ENCODE measurements at regions not wholly inside any gene's neighbourhood (a gene's known extent, or its start where the extent isn't known, plus 50 kb on each side); places are given as distances from the start of the nearest gene placed in this dataset.

DNA sequence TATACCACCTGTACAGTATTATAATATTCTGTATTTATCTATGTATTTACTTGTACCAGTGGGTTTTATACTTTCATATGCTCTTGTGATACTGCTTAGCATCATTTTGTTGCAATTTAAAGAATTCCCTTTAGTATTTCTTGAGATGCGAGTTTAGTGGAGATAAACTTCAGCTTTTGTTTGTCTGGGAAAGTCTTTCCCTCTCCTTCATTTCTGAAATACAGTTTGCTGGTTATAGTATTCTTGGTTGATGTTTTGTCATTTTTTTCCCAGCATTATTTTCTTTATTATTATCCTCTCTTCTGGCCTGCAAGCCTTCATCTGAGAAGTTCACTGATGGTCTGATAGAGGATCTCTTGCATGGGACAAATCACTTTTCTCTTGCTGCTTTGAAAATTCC lies 136.6 kb upstream of the MCHR2 start:
- no peak for DNase-seq

DNA sequence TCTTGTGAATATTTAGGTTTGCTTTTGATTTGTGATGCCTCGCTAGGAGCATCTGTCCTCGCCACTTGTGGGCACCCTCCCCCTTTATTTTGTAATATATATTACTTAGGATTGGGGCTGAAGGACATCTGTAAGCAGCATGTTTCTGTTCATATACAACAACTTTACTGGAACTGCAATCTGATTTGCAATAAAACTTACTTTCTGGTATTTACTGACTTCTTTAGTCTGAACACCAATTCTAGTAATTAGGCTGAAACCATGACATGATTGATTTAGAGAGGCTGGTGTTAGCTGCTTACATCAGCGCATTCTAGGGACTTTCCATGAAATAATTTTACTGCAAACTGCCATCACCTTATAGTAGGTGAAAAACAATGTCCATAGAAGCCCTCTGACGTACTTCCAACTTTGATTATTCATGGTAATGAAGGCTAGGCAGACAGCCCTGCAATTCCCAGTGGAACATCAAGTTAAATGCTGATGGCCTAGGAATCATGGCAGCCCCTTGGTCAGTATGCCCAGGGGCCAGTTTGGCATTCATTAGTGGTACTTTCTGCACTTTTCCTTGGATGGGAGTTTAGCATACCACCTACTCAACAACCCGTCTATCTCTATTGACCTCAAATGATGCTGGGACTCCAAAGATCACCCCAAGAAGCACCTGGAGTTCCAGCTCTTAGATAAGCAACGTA lies 132.9 kb upstream of the MCHR2 start:
- no peak for DNase-seq

DNA sequence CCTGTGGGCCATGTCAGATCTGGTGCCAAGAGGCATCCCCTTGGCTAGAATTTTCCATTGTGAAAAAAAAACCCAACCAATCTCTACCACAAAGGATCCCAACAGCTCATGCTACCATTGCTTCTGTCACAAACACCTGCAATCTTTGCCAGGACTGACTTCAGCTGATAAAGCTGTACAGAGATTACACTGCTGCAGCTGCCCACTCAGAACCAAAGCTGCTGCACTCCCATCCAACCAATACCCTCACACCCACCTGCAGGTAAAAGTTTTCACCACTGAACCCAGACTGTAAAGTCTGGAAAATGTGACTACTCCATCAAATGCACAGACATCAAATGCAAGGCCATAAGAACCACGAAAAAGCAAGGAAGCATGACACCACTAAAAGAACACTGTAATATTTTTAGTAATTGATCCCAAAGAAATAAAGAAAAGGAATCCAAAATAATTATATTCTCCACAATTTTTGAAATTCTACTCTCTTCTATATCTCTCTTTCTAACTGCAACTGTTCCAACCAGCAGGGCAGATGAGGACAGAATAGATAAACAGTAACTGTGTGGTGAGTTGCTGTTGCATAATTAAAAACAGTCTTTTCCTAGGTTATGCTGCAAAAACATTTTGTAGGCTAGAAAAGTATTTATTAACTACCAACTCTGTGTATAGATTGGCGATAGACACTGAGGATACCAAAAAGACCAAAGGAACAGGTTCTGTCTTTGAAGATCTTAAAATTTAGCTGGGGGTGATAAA lies 128.0 kb upstream of the MCHR2 start:
- DNase-seq, result no peak

DNA sequence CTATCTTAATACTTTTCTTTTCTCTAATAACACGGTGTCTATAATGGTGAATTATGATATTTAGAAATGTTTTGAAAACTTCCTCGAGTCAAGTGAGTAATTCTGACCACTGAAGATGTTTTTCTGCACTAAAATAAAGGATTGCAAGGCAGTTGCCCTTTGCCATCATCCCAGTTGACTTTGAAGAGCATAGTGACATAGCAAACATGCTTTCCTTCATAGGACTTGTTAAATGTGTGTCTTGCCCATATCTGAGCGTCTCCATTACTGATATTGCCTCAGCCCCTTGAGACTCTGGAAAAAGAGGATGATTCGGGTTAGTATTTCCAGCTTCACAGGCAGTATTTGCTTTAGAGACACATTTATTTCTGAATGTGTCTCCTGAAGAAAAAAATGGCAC lies 125.2 kb upstream of the MCHR2 start:
- DNase-seq, result no peak

- DNase-seq, result no peak
These were observed 124.3 kb upstream of the MCHR2 start for GRCh38 chr6:100118301-100118700.

- no peak for DNase-seq
These were observed 123.7 kb upstream of the MCHR2 start for GRCh38 chr6:100117680-100118079.

GRCh38 chr6:100116411-100117194 lies 122.6 kb upstream of the MCHR2 start:
- DNase-seq, result no peak

DNA sequence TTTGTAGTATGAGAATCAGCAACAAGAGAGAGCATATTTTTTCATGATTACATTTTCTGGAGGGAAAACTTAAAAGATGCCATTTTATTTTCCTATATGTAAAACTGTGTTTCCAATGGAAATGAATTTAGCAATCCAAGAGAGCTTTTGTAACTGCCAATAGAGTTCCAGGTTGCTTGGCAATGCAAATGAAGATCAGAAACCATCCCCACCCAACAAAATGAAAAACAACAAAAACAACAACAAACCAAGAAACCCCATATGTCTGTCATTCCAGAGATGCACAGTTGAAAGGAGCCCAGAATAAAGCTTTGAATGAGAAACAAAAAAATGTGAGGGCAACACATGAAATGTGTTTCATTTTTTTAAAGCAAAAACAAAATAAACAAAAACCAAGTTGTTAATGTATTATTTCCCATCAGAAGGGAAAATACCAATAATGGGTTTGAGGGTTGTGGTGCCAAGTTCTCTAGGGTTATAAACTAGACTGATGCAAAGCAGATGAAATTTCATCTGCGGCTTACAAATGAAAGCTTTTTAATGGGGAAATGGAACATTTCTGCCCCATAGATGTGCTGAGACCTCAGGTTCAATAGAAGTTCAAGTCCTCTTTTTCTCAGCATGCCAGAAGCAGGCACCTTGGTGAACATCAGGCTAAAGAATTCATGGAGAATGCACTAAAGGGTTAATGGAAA lies 121.5 kb upstream of the MCHR2 start:
- no peak for DNase-seq

- DNase-seq, result no peak
These were observed 119.0 kb upstream of the MCHR2 start for GRCh38 chr6:100112855-100113508.

GRCh38 chr6:100105919-100106529 lies 112.0 kb upstream of the MCHR2 start:
- no peak for DNase-seq

DNA sequence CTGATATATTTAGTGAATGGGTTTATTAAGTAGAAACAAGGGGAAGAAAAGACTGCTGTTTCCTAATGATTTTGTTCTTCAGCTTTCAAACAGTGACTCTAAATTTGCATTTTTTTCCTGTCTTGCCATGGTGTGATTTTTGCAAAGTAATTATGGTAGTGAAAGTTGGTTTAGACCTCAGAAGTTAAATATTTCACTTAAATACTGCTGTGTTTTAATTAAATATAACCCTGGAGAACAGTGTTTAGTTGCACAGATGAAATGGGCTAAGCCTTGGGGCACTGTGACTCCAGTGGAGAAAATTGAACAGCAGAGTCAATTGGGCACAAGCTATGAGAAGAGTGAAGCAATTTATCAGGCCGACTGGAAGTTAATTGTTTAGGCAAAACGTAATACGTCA lies 111.1 kb upstream of the MCHR2 start:
- DNase-seq, result no peak

DNA sequence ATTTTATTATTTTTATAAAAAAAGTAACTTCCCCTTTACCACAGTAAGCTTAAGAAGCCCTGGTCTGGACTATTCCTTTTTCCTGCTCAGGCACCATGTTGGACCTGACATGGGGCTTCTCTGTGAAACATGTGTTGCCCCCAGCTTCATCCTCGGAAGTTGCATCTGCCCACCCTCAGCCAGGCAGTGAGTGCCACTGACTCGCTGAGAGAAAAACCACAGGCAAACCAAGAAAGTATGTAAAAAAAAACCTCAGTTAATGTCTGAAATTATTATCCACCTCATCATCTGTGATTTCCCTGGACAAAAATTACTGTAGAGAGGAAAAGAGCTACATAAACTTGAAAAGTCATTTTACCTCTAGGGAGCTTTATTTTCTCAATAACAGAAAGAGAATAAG lies 109.9 kb upstream of the MCHR2 start:
- no peak for DNase-seq

GRCh38 chr6:100103194-100103593 lies 109.2 kb upstream of the MCHR2 start:
- DNase-seq, result no peak

DNA sequence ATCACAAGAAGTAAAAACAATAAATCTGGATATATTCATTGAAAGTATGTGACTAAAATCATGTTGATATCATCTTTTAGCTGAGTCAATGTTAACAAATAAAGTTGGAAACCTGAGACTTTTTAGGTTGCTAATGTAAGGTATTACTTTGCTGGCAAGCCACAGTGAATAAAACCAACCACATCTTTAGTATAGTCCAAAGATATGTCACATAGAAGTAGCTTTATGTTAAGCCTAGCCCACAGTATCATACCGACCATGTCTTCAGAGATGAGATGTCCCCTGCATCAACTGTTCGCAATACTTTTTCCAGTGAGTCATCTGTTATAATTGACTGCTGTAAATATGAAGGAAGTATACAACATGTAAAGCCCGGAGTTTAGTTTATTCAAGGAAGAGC lies 107.6 kb upstream of the MCHR2 start:
- DNase-seq, result no peak

DNA sequence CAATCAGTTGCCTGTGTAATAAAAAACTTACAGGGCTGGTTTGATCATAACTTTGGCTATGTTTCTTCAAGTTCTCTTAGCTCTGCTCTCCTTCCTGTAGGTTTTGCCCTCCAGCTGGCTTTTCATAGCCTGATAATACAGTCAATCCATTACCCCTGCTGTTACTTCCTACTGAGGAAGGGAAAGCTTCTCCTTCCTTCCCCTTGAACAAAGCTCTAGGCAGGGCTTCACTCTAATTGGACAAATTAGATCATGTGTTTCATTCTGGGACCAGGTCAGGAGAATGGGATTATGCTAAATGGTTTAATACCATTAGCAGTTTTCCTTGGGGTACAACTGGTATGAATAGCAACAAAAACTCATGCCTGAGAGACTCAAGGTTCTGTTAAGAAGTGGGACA lies 106.8 kb upstream of the MCHR2 start:
- no peak for DNase-seq

DNA sequence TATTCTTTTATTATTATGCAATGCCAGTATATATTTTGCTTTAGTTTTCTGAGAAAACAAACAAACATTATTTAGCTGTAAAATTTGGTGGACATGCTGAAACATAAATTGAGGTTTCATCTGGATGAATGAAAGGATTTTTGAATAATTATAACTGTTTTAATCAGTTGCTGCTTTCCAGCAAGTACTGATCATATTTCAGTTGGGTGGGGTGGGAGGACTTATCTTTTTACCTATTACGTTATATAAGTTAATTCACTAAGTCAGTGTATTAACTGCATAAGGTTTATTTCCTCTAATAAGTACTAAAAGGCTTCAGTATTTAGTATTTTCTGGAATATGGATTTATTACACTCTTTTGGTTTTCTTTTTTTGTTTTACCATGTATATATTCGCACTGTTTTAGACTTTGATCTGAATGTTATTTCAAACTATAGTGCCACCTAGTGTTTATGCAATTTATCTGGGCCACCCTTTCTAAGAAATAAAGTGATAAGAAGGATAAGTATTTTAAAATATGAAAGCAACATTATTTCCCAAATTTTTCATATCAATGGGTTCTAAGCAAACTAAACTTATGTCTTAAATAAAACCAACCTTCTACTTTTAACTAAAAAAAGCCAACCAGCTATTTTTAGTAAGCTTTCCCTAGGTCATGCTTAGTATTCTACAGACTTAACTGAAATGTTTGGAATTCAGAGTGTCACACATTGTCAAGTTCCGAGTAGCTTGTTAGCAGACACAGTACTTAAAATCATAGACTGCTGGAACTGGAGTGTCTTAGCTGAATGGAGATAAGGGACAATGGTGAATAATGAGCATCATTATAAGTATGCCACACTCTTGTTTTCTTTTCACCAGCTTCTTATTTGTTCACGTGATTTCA lies 105.4 kb upstream of the MCHR2 start:
- DNase-seq, result no peak

GRCh38 chr6:100096936-100097335 lies 102.9 kb upstream of the MCHR2 start:
- no peak for DNase-seq

DNA sequence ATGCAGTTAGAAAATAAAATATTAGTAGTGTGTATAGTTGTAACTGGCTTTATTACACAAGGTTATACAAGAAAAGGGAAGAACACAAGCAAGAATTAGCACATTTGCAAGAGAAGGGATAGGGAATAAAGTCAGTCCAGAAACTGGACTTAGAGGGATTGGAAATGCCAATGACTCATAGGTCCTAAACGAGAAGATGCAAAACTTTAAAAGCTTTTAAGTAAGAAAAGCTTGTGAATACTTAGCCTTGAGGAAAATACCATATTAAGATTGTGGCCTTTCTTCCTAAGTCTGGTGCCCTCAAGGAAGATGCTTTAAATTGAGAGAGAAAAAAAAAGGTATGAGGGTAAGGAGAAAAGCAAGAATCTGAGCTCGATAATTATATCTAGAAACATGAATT lies 102.3 kb upstream of the MCHR2 start:
- no peak for DNase-seq

GRCh38 chr6:100093405-100093804 lies 99.4 kb upstream of the MCHR2 start:
- no peak for DNase-seq

GRCh38 chr6:100088009-100088408 lies 94.0 kb upstream of the MCHR2 start:
- DNase-seq, result no peak

GRCh38 chr6:100084991-100085364 lies 91.0 kb upstream of the MCHR2 start:
- DNase-seq, result no peak

Measured in CD4-positive, alpha-beta T cell treated with Interleukin-15 for 1 hour (primary cell).